Endometrial microvascular endothelial cells (primary cell): ENCODE measurements at regions not wholly inside any gene's neighbourhood (a gene's known extent, or its start where the extent isn't known, plus 50 kb on each side); places are given as distances from the start of the nearest gene placed in this dataset.

ENCODE experiments used
- in situ Hi-C: cut with HindIII; loops from 2 replicates; pipeline ENCODE4 v1.10.0; 2017; ENCODE audit warnings: low sequenced_read_pairs, low pct_unique_long_range_greater_than_20kb; ENCODE audit errors: inconsistent ontology term

DNA sequence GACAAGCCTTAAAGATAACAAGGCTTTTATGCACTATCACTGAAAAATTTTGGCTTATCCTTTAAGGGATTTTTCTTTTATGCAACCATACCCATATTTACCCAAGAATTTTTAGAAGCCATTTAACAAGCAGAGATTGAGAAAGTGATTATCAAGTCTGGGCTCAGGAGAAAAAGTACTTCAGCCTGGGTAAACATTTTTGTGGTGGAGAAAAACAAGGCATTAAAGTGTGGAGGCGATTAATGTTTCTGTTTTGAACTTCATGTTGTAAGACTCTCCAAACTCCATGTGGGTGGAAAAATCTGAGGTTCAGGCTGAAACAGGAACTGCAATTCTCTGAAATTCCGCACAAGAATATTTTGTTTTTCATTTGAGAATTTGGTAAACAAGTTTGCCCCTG, 260.4 kb upstream of the KCNMB2 start:
- in situ Hi-C loops, result no loop called here

DNA sequence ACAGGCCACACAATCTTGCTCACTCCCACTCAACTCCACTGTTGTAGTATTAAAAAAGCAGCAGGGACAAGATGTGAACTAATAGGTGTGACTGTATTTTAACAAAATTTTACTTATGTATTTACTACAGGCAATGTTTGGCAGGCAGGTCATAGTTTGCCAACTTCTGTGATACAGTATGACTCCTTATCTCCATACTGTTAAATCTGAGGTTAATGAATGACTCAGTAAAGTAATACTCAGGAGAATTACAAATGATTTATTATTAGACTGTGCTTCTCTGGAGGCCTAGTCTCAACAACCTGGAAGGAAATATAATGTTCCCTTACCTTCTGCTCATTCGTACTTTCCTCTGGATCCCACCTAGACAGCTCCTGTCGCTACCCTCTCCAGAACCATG, 258.6 kb upstream of the KCNMB2 start:
- in situ Hi-C loops, result no loop called here

DNA sequence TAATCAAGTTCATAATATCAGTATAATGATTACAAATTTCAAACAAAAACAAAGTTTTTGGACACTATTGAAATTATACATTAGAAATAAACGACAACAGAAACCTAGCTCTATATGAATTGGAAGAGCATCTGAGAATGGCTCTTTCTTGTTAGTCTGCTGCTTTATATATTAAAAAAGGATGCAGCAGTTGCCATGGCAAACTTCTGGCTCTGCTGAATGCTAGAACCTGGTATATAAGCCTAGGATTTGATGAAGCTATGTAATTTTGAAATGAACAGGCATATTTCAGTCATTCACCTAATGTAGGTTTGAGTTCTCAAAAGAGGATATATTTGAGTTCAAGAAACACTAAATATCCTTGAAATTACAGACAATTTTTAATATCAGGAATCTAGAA, 252.7 kb upstream of the KCNMB2 start:
- in situ Hi-C loops, result no loop called here

DNA sequence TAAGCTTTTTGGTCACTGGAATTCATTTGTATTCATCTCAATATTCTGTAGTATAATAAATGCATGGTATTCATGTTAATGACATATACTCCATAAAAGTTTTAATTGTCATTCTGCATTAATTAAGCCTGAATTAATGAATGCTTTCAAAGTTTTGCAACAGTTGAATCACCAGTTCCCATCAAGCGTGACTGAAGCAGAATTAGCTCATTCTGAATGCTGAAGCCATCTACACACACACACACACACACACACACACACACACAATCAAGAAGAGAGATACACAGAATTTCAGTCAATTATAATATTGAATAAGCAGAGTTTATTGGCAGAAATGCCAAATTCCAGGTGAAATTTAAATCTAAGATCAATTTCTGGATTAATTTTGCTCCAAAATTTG, 252.1 kb upstream of the KCNMB2 start:
- in situ Hi-C loops, result no loop called here

DNA sequence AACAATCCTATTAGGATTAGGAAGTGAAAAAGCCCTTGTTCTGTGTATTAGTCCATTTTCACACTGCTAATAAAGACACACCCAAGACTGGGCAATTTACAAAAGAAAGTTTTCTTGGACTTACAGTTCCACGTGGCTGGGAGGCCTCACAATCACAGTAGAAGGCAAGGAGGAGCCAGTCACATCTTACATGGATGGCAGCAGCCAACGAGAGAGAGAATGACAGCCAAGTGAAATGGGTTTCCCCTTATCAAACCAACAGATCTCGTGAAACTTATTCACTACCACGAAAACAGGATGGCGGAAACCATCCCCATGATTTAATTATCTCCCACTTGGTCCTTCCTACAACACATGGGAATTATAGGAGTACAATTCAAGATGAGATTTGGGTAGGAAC, 248.2 kb upstream of the KCNMB2 start:
- in situ Hi-C loops, result no loop called here

DNA sequence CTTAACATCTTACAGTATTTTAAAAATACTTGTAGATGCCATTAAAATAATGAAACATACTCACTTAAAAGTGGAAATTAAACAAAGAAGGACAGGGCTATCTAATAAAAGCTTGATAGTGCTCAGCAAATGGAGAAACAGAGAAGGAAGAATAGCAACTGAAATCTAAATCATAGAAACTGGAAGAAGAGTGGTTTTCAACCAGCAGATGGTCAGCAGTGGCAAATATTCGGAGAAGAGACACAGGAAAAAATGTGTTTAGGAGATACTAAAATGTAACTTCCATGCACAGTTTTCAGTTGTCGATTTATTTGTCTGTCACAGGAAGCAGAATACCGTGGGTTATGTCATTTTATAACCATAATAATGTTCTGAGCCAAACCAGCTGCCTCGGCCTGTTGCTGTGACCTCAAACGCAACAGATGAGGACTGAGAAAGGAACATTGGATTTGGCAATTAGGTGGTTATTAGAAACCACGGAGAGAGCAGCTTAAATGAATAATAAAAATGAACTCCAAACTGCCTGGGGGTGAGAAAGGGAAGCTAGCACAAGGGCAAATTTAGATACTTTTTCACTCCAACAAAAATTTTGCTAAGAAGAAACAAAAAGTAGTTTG, 246.6 kb upstream of the KCNMB2 start:
- in situ Hi-C loops, result no loop called here

DNA sequence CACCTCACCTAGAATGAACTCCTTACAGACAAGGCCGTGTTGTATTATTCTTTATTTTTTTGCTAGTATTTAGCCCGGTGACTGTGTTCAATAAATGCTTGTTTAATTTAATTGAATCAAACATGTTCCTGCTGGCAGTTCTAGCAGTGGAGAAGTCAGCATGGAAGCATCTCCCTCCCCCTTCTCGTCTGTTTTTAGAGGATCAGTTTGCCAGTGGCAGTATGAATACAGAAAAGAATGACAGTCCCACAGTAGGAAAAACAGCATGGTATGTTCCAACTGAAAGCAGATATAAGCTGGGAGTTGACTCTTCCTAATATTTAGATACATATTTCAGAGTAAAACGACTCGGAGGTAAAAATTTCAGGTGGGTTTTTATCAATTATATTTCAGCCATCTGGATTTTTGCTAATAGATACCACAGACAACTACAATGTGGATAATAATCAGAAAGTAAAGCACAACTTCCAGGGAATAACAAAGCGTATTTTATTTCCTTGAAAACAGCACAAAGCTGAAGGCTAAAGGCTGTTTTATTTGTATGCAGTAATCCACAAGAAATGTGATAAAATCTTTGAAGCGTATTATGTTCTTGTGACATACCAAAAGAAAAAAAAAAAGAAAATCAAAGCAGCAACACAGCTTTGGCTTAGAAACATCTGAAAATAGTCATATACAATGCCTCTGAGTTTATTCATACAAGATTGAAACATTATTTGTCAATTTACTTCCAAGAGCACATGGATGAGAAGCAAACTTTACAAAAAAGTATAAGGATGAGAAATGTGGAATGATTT, 244.5 kb upstream of the KCNMB2 start:
- in situ Hi-C loops, result no loop called here

DNA sequence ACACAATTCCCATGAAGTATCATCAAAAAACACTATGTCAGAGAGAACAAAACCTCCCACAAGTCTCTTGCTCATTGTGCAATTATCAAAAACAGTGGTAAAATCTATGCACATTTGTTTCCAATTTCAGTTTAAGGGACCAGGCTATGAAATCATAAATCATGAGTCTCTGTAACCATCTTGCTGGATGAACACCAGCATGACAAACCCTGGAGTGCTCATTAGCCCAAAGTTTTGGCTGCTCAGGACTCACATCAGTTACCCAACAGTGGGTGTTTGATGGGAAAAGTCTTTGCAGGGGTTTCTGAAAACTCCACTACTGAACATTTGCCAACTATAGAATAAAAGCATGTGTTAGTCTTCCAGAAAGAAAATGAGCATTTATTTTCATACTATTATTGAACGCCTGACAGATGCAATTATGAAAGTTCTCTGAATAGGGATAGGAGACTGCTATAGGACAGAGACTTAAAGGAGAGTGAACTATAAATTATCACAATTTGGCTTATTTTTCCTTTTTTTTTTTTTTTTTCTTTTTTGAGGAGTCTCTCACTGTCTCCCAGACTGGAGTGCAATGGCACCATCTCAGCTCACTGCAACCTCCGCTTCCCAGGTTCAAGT, 240.8 kb upstream of the KCNMB2 start:
- in situ Hi-C loops, result no loop called here

DNA sequence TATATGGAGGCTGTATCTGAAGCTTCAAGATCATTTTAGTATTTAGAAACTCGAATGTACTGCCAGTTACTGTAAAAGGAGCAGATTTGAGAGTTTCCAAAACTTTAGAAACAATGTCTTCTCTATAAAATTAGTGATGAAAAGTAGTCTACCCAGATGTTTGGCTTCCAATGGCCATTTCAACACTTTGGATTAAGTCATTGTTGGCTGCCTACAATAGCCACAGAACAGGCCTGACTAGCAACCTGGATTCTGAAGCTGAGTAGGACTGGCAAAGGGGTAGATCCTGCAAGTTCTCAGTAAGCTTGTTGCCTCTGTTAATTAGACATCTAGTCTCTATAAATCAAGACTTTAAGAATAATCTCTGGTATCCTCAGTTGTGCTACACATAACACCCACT, 239.0 kb upstream of the KCNMB2 start:
- in situ Hi-C loops, result no loop called here

DNA sequence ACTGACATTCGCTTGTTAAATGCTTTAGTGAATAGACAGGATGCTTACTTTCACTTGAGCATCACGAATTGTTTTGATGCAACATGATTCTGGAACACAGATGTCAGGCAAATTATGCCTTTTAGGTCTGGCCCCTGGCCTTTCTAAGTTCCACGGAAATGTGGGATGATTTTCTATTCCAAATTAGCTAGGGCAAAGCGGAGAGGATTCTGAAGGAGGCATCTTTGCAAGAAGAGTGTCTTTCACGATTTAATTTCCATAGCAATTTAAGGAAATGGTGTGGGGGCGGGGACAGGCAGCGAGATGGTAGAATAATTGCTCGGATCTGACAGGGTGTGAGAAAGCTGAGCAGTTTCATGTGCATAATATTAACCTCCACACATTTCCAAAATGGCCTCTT, 238.5 kb upstream of the KCNMB2 start:
- in situ Hi-C loops, result no loop called here

DNA sequence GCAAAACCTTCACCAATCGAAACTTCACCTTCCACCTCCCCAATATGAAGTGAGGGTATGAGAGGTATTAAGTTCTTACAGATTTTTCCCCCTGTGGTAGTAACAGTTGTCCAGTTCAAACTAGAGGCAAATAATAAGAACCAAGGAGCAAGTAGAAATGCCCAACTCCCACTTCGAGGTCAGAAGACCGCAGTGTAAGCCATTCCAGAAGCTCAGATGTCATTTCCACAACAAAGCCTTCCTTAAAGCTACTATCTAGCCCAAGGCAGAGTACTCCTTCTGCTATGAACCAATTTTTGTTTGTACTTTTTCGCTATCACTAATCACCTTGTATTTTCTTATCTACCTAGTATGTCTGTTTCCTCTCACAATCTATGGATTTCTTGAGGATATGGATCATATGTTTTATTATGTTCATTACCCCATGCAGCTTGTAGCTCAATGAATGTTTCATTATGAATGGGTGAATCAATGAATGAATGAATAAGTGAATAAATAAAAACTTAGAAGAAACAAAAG, 235.7 kb upstream of the KCNMB2 start:
- in situ Hi-C loops, result no loop called here

DNA sequence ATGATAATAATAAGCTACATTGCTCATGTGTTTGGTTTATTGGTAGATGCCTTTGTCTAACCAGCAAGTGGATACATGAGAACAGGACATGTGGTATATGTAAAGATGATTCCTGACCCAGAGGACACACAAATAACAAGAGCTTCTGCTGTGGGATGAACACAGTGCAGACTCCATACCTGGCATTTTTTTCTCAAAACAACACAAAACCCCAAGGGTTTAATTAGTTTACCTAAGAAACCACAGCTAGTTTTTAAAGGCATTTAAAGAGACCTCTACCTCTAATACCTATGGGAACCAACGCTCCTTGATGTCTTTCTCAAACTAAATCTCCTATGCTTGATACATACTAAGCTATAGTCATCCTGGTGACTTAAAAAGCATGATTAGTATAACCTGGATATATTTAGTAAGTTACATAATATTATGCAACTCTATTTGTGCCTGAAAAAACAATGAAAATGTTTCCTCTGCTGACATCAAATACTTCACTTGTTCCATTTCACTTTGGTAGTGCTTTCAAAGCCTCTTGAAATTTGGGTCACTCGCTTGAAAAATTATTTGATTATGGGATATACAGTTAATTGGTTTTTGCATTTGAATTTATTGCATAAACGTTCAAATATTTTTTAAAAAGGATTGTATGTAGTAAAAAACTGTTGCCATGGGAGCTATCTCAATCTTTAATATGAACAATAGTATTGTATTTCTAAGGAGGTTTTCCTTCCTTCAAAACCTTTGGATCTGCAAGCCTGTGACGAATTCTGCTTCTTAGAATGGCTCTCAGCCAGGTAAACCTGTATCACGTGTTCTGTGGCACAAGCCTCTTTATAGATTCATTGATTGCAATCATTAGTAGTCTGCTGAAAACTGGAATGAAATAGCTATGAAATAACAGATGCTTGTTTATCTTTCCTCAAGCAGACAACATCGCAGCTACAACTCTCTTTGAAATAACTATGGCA, 233.0 kb upstream of the KCNMB2 start:
- in situ Hi-C loops, result no loop called here

DNA sequence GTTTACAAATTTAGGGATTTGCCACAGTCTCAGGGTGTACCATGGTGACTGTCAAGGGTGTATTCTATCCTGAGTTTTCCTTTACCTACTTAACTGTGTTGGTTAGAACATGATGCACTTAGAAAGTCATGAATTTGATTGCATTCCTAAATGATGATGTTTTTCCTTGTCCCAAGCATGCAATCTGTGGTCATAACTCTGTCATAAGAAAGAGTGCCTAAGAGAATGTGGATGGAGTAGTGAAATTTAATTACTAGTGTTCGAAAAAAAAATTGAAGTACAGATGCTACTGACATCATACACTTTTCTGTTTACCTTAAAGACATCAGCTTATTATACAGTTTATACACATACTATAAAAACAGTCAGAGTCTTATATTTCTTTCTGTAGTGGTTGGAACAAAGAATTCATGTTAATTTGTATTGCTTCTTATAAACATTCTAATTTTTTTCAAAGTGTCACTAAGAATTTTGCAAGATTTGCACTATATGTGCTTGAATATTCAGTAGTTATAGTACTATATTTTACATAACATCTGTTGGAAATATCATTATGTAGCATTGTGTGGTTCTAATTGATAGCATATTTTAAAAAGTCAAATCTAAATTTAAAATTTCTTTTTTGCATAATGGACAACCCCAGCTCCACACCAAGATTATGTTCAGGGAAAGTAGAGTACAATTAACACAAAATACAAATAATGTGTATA, 231.3 kb upstream of the KCNMB2 start:
- in situ Hi-C loops, result no loop called here

DNA sequence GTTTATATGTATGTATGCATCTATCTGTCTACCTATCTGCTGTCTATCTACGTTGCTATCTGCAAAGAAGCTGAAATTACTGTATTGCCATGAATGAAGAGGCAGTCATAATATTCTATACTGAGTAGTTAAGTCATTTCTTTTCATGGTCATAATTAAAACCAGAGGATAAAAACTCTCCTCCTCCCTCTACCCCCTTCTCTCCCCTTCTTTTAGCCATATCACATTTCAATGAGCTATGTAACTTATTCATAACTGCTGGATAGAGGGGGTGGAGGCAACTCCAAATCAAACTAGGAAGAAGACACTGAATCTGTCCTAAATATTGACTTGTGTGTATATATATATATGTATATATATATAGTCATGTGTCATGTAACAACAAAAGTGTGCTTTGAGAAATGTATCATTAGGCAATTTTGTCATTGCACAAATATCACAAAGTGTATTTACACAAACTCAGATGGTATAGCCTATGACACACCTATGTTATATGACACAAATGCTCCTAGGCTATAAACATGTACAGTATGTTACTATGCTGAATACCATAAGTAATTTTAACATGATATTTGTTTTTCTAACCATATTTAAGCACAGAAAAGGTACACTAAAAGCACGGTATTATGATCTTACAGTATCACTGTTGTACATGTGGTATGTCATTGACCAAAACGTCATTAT, 229.7 kb upstream of the KCNMB2 start:
- in situ Hi-C loops, result no loop called here

DNA sequence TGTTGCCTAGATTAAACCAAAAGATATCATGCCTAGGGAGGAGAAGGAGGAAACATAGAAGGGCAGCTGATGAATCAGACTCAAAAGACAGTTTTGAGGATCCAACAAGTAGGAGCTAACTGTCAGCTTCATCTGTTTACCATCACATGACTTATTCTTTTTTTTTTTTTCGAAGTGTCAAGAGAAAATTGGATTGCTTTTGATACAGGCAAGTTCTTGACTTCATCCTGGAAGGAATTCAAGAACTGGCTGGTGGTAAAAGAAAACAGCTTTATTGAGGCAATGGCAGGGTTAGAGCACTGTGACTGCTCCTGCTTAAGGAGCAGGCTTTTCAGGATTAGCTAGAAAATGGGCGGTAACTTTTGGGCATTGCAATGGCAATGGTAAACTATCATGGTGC, 227.5 kb upstream of the KCNMB2 start:
- in situ Hi-C loops, result no loop called here

DNA sequence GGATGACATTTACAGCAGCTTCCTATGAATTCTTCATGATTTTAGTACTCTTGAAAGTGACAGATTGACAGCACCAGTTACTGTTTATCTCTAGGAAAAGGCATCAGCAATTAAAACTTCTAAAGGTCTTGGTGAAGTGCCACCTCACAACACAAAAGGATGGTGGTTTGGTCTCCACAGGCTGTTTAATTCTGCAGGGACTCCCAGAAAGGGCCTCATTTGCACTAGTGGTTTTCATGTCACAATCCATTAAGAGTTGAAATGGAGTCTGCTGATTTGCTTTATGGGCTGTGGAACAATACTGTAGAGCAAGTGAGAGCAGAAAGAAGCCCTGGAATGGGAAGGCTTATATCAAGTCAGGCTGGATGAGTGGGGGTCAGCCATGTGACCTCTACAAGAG, 225.3 kb upstream of the KCNMB2 start:
- in situ Hi-C loops, result no loop called here

DNA sequence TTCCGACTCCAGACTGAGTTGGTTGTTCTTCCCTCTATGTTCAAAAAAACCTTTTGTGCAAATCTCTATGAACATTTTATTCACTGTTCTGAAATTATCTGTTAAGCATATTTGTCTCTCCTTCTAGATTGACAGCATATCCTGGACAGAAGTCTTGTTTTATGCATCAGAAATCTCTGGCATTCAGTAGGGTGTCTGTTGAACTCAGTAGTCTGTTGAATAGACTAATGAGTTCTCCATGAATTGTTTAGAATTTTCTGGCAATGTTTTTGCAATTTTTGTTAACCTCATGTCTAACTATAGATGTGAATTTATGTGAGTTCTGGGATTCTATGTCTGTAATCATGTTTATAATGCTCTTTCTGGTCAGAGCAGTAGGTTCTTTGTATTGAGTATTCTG, 222.5 kb upstream of the KCNMB2 start:
- in situ Hi-C loops, result no loop called here

DNA sequence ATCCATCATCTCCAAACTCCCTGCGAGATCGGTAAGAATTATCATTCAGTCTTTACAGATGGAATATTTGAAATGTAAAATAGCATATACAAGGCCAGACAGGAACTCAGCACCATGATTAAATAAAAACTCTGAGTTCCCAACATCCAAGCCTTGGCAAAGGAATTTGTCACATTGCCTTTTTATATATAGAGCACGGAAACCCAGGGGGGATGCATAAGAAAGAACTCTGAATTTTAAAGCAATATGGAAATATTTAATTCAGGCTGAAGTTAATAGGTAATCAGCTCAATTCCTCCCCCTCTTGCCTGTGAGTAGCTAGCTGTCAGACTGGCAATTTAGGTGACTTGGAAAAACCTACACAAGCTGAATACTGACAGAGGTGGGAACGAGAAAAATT, 217.9 kb upstream of the KCNMB2 start:
- in situ Hi-C loops, result no loop called here
